Suppressor macrophage treated with lipopolysaccharide for 1 hour (primary cell): ENCODE measurements at regions not wholly inside any gene's neighbourhood (a gene's known extent, or its start where the extent isn't known, plus 50 kb on each side); places are given as distances from the start of the nearest gene placed in this dataset.
"Not testable (repeated sequence)": the region's sequence is repeated elsewhere in the genome, so short reads cannot be mapped to it uniquely, and the experiment has no call there.

Experiments used
- DNase-seq, 3 donors: peaks; one replicate each; pipeline ENCODE4 v3.0.0-alpha.2; 2020 to 2022

DNA sequence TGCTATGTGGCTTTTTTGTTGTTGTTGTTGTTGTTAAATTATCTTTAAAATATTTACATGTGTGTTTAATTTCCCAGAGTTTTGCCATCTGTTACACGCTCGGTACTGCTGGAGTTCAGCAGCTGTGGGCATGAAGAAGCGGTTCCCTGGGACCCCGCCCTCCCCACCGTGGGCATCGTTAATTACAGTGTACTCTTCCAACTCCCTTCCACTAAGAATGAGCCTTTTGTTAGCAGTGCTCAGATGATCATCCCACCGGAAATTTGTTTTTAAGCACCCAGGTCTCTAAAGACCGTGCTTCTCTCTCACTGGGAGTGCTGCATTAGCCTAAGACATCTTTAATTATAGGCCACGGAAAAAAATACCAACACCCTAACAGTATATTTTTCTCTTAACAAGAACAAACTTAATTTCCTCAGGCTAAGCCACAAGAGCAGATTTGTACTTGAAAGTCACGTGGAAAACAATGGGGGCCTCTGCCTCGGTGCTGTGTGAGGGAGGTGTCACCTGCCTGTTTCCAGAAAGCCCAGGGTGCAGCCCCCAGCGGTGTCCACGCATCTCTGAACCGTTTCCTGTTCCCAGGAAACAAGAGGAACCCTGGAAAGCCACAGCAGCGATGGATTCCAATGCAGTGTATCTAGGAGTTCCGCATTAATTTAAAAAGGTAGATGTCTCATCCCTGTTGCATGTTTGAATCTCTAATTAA, 113.3 kb upstream of the FRMD1 start:
- no peak for DNase-seq

DNA sequence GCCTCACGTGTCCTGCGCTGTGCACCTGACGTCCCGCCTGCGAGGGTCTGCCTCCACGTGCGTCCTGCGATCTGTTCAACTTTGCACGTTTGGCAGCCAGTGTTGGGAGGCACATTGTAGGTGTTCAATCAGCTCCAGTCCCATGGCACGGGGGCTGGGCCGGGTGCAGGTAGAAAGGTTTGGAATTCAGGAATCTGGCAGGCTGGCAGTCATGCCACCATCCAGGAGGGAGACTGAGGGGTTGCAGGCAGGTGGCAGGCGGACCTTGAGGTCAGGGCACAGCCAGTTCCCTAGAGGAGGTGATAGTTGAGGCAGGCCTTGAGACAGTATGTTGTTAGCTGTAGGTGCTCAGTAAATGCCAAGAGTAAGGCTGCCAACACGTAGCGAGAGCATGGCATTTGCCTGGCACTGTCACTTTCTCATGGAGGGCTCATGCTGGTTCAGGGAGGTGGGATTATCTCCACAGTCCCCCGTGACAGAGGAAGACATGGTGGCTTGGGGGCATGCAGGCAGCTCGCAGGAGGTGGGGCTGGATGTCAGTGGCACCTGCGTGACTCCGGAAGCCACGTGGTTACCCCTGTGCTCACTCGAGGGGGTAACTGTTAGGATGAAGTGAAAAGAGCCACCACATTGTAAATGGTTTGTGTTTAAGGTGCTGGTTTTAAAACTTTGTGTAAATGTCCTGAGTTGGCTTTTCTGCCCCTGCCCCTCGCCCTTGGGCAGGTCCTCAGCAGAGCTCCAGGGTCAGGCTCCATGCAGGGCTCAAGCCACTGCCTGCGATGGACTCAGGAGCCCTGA, 111.8 kb upstream of the FRMD1 start:
- no peak for DNase-seq

DNA sequence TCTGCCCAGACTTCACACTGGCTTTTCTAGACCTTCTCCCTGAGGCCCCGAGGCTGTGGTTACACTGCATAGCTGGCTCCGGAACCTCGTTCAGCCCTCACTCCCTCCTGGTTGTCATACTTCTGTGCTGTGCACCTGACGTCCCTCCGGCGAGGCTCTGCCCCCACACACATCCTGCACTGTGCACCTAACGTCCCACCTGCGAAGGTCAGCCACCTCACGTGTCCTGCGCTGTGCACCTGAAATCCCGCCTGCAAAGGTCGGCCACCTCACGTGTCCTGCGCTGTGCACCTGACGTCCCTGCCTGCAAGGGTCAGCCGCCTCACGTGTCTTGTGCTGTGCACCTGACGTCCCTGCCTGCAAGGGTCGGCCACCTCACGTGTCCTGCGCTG, 111.0 kb upstream of the FRMD1 start:
- DNase-seq = no peak

- no peak for DNase-seq
Observed at GRCh38 chr6:168189200-168190013, 110.4 kb upstream of the FRMD1 start.

GRCh38 chr6:168188369-168189199, 109.6 kb upstream of the FRMD1 start:
- DNase-seq = no peak

GRCh38 chr6:168186438-168186837, 107.4 kb upstream of the FRMD1 start:
- no peak for DNase-seq

DNA sequence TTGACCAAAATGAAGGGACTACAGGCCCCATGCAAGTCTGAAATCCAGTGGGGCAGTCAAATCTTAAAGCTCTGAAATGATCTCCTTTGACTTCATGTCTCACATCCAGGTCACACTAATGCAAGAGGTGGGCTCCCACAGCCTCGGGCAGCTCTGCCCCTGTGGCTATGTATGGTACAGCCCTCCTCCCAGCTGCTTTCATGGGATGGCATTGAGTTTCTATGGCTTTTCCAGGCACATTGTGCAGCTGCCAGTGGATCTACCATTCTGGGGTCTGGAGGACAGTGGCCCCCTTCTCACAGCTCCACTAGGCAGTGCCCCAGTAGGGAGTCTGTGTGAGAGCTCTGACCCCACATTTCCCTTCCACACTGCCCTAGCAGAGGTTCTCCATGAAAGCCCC, 107.0 kb upstream of the FRMD1 start:
- DNase-seq = not testable (repeated sequence)

DNA sequence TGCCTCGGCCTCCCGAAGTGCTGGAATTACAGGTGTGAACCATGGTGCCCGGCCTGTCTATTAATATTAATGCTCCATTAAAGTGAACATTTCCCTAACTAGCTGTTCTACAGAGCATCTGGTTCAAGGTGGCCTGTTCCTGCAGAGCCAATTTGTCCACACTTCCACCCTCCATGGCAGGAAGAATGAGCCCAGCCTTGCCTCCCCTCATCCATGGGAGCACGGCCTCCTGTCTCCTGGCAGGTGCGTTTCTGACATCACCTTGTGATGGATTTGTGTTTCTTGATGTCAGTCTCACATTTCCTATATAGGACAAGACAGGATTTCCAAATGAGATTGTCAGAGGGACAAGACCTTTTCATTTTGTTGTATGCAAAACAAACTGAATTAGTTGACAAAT, 105.7 kb upstream of the FRMD1 start:
- DNase-seq = no peak

- DNase-seq = no peak
Observed at GRCh38 chr6:168183613-168183970, 104.6 kb upstream of the FRMD1 start.

- DNase-seq = no peak
Observed at GRCh38 chr6:168182908-168183612, 104.0 kb upstream of the FRMD1 start.

GRCh38 chr6:168182366-168182765, 103.4 kb upstream of the FRMD1 start:
- no peak for DNase-seq

DNA sequence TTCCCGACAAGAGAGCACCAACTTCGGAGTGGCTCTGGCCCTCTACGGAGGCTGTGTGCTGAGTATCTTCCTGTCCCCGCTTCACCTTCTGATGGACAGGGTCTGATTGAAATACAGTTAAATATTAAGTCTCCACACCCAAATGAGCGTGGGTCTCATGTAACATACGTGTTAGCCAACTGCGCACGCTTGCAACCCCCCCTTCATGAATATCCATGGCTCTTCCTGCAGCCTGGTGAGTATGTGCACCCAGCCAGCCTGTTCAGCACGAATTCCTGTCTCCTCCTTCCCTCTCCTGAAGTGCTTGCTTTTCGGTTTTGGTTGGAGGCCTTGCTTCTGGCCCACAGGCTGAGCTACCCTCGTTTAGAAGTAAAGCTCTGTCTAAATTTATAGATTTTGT, 102.9 kb upstream of the FRMD1 start:
- DNase-seq = no peak

GRCh38 chr6:168181316-168181715, 102.3 kb upstream of the FRMD1 start:
- DNase-seq = no peak

GRCh38 chr6:168180548-168181011, 101.6 kb upstream of the FRMD1 start:
- DNase-seq = no peak

GRCh38 chr6:168179702-168180382, 100.8 kb upstream of the FRMD1 start:
- no peak for DNase-seq

DNA sequence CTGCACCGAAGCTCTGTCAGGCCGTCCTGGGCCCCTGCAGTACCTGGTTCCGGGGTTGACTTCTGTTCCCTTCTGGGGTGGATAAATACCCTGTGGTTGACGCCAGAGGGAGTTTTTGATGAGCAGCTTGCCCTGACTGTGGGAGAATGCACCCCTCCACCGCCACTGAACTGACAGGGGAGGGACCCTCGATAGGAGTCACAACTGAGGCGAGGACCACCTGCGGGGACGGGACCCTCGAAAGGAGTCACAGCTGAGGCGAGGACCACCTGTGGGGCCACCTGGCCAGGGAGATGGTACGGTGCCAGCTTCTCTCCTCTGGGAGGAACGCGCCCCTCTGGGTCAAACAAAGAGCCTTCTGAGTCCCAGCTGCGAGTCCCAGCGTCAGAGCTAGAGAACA, 100.1 kb upstream of the FRMD1 start:
- no peak for DNase-seq

- no peak for DNase-seq
Observed at GRCh38 chr6:168177103-168177891, 98.3 kb upstream of the FRMD1 start.

DNA sequence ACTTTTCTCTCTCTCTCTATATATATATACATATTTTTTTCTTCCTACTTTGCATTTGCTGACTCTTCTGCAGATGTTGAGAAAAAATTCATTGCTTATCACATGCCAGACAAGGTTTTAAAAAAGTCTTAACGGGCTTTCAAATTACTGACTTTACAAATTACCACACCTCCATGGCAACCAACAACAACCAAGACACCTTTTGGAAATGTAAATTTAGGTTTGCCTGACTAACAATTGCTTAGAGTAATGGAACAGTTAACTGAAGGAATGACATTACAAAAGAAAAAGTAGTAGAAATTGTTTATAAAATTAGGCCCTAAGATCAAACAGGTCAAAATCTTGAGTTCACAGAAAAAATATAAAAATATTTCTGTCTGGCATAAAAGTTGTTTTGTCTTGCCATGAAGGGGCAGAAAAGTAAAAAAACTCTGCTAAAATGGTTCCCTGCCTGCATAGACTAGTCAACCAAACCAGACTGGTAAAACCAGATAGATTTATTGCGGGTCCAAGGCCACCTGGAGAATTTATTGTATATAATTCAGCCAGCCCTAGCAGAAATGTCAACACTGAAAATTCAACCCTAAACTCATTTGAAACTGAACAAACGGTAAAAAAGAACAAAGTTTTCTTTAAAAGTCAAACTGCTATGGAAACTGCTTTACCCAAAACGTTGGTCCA, 92.8 kb upstream of the FRMD1 start:
- no peak for DNase-seq

- DNase-seq = no peak
Observed at GRCh38 chr6:168170841-168171601, 92.0 kb upstream of the FRMD1 start.
